Naive B cell (primary cell): ENCODE measurements at regions not wholly inside any gene's neighbourhood (a gene's known extent, or its start where the extent isn't known, plus 50 kb on each side); places are given as distances from the start of the nearest gene placed in this dataset.
A peak's percentile ranks its signal among the peaks of the same experiment; 100 is the strongest.

Source experiments
- ATAC-seq, 2 donors: fragments of 150-1000 bp; cut with Tn5 transposase; 2 replicates each; pipeline ENCODE4 v1.10.0; 2021; ENCODE audit warnings: low read depth in 2 of 2, mild to moderate bottlenecking in 2 of 2, moderate library complexity in 2 of 2
- DNase-seq: peaks from one replicate; pipeline ENCODE4 v3.0.0; 2022
- H3K27ac Mint-ChIP-seq, 6 donors: one replicate each; pipeline ENCODE4 v1.8.0; 2020 to 2022; ENCODE audit warnings: mild to moderate bottlenecking in 6 of 6, mixed read lengths in 6 of 6, moderate library complexity in 5 of 6, inconsistent platforms in 2 of 6
- H3K27me3 Mint-ChIP-seq, 3 donors: one replicate each; pipeline ENCODE4 v1.8.0; 2021 to 2022; ENCODE audit warnings: mixed read lengths in 3 of 3, mild to moderate bottlenecking in 1 of 3
- H3K36me3 Mint-ChIP-seq, 2 donors: one replicate each; pipeline ENCODE4 v1.8.0; 2020 to 2022; ENCODE audit warnings: mixed read lengths in 2 of 2, inconsistent platforms in 1 of 2, mild to moderate bottlenecking in 1 of 2
- H3K4me1 Mint-ChIP-seq, 3 donors: one replicate each; pipeline ENCODE4 v1.8.0; 2020 to 2022; ENCODE audit warnings: mixed read lengths in 3 of 3, inconsistent platforms in 1 of 3, mild to moderate bottlenecking in 1 of 3, moderate library complexity in 1 of 3
- H3K4me3 Mint-ChIP-seq, 8 donors: one replicate each; pipeline ENCODE4 v1.8.0; 2020 to 2022; ENCODE audit warnings: mild to moderate bottlenecking in 8 of 8, mixed read lengths in 8 of 8, moderate library complexity in 8 of 8, inconsistent platforms in 2 of 8
- H3K9me3 Mint-ChIP-seq, 7 donors: one replicate each; pipeline ENCODE4 v1.8.0; 2020 to 2022; ENCODE audit warnings: mixed read lengths in 7 of 7, mild to moderate bottlenecking in 5 of 7, inconsistent platforms in 2 of 7, moderate library complexity in 1 of 7

DNA sequence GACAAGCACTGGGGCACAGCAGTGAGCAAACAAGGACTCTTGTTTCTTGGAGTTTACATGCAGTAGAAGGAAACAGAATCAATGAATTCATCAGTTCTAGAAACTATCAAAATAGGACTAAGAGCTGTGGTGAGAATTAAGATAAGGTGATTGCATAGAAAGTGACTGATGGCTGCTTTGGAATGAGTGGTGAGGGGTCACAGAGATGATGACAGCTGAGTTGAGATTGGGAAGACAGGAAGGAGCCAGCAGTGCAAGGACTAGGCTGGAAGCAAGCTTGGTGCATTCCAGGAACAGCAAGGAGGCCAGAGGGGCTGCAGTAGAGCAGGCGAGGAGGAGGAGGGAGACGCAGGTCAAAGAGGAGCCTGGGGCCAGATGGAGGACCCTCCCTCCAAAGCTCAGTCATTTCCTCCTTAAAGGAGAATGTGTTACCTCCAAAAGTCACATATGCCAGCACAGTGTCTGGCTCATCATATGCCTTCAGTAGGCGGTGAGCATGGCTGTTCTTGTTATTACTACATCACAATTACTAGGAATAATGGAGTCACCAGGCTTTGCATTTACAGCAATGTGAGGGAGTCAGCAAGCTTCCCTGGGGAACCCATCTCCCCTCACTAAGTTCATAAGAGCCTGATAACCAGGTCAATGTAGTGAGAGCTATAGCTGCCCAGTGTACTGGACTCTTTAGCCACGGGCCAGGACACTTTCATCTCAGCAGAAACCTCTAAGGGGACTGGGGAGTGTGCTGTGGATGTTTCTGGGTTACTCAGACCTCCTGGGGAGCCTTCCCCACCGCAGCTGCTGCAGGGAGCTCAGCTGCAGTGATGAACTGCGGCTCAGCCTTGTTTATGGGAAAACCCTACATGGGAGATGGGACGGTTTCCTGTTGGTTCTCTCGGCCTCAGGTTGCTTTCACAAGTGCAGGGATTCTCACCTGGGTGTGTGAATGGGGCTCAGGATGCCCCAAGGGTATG lies 157.2 kb downstream of the SEC14L1 start:
- peaks cover 0 to 9% (median 0%) of the 10 kb centered on the region in 3 donors for H3K4me1 Mint-ChIP-seq
- H3K27ac Mint-ChIP-seq = no peak overlapping the region

GRCh38 chr17:77298811-77299210 lies 158.0 kb downstream of the SEC14L1 start:
- DNase-seq = no peak
- no peak for ATAC-seq
- H3K27ac Mint-ChIP-seq = no peak overlapping the region
- peaks cover 0 to 9% (median 1%) of the 10 kb centered on the region in 3 donors for H3K4me1 Mint-ChIP-seq
- no peak overlapping the region for H3K4me3 Mint-ChIP-seq
- H3K36me3 Mint-ChIP-seq = no peaks in the 10 kb centered on the region
- peaks cover 0 to 12% (median 5%) of the 10 kb centered on the region in 7 donors for H3K9me3 Mint-ChIP-seq
- peaks cover 0 to 4% (median 0%) of the 10 kb centered on the region in 3 donors for H3K27me3 Mint-ChIP-seq

More for the DNA sequence above, 157.2 kb downstream of the SEC14L1 start:
- H3K4me3 Mint-ChIP-seq = no peak overlapping the region
- no peak for DNase-seq
- H3K9me3 Mint-ChIP-seq = peaks cover 0 to 12% (median 5%) of the 10 kb centered on the region in 7 donors
- peaks cover 0 to 4% (median 0%) of the 10 kb centered on the region in 3 donors for H3K27me3 Mint-ChIP-seq
- no peaks in the 10 kb centered on the region for H3K36me3 Mint-ChIP-seq
- no peak for ATAC-seq

DNA sequence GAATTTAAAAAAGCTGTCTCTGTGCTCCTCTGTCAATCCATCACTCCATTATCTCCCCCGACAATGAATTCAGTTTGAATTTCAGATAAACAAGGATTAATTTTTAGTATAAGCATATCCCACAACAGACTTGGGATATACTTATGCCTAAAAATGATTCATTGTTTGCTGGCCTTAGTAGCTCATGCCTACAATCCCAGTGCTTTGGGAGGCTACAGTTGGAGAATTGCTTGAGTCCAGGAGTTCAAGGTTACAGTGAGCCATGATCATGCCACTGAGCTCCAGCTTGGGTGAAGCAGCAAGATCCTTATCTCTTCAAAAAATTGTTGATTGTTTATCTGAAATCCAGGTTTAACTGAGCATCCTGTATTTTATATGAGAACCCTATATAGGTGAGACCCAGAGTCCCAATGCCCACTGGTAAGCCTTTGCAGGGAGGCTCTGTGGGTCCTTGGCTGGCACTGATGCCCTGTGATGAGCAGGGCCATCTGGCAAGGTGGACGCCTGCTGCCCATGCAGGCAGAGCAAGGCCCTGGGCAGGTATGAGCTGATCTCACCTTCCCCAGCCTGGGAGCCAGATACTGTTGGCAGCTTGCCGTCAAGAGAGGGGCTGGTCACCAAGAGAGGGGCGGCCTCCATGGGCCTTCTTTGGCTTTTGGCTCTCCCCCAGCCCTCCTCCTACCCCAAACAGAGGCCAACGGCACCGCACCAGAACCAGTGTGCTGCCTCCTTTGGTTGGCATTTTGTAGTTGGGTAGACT lies 158.7 kb downstream of the SEC14L1 start:
- DNase-seq = no peak
- Mint-ChIP-seq H3K4me3 (no peak overlapping the region), H3K9me3 (peaks cover 0 to 12% (median 5%) of the 10 kb centered on the region in 7 donors), H3K27me3 (peaks cover 0 to 4% (median 0%) of the 10 kb centered on the region in 3 donors), H3K4me1 (peaks cover 0 to 9% (median 2%) of the 10 kb centered on the region in 3 donors), H3K36me3 (no peaks in the 10 kb centered on the region), H3K27ac (no peak overlapping the region)
- no peak for ATAC-seq

DNA sequence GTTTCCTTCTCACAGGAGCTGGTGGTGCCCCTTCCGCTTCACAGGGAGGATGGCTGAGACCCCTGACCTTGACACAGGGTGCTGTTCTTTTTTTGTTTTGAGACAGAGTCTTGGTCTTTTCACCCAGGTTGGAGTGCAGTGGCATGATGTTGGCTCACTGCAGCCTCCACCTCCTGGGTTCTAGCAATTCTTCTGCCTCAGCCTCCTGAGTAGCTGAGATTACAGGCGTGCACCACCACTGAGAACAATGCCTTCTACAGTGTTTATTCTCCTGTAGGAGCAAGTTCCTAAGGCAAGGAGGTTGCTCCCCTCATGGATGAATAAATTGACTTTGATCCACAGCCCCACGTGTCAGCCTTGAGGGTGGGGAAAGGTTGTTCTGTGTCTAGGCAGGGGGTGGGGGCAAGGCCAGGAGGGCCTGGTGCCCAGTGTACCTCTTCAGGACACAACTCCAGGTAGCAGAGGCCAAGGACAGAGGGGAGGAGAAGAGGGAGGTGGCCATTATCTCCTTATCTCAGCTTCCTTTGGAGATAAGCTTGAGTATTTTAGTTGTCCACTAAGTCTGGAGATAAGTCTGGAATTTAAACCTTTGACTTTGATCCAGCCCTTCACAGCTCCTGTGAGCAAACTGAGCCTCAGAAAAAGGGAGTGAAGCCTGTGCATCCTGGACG lies 159.4 kb downstream of the SEC14L1 start:
- Mint-ChIP-seq H3K9me3 (peaks cover 0 to 12% (median 5%) of the 10 kb centered on the region in 7 donors), H3K27me3 (peaks cover 0 to 4% (median 0%) of the 10 kb centered on the region in 3 donors), H3K4me3 (no peak overlapping the region), H3K36me3 (no peaks in the 10 kb centered on the region), H3K27ac (no peak overlapping the region), H3K4me1 (peaks cover 5 to 12% (median 6%) of the 10 kb centered on the region in 3 donors)
- no peak for ATAC-seq
- no peak for DNase-seq

- no peaks in the 10 kb centered on the region for H3K36me3 Mint-ChIP-seq
These were observed 161.0 kb downstream of the SEC14L1 start for GRCh38 chr17:77301694-77302266.

DNA sequence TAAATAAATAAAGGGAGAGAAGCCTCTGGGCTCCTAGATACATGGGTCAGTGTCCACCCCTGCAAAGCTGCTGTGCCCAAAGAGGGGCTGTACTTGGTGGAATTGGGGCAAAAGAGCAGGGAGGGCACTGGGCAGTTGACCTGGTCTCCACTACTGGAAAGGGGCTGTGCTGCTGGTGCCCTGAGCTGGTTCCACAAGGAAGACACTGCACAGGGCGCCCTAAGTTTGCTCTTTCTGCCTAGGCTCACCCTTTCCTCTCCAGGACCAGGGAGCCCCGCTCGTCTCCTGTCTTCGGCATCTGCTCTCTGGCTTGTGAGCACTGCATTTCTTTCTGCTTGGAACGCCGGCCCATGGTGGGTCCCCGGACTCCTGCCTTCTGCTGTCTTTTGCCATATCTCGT lies 161.9 kb downstream of the SEC14L1 start:
- H3K4me3 Mint-ChIP-seq = no peak overlapping the region
- no peak for DNase-seq
- H3K36me3 Mint-ChIP-seq = no peaks in the 10 kb centered on the region
- H3K4me1 Mint-ChIP-seq = peaks cover 9 to 16% (median 13%) of the 10 kb centered on the region in 3 donors
- H3K9me3 Mint-ChIP-seq = peaks cover 0 to 12% (median 5%) of the 10 kb centered on the region in 7 donors
- peaks cover 0 to 9% (median 2%) of the 10 kb centered on the region in 3 donors for H3K27me3 Mint-ChIP-seq
- H3K27ac Mint-ChIP-seq = no peak overlapping the region
- no peak for ATAC-seq

More at GRCh38 chr17:77301694-77302266, 161.0 kb downstream of the SEC14L1 start:
- no peak for DNase-seq
- Mint-ChIP-seq H3K4me3 (peak overlapping the region in 1 of 8 donors; percentile 12), H3K9me3 (peaks cover 0 to 12% (median 5%) of the 10 kb centered on the region in 7 donors), H3K4me1 (peaks cover 12 to 16% (median 13%) of the 10 kb centered on the region in 3 donors), H3K27ac (no peak overlapping the region), H3K27me3 (peaks cover 0 to 4% (median 4%) of the 10 kb centered on the region in 3 donors)
- no peak for ATAC-seq

DNA sequence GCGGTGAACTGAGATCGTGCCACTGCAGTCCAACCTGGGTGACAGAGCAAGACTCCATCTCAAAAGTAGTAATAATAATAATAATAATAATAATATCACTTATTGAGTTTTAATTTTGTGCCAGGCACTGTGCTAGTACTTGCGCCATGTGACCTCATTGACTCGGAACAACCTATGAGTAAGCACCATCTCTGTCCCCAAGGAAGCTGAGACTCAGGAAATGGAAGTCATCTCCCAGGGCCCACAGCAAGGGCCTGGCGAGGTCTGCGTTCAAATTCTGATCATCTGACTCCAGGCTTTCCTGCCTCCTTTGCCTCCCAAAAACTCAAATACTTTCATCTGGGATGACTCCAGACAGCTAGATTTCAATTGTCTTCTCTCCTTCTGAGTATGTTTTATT lies 162.9 kb downstream of the SEC14L1 start:
- H3K4me1 Mint-ChIP-seq = peaks cover 9 to 16% (median 13%) of the 10 kb centered on the region in 3 donors
- DNase-seq (no peak), ATAC-seq (no peak)
- peaks cover 0 to 7% (median 3%) of the 10 kb centered on the region in 7 donors for H3K9me3 Mint-ChIP-seq
- no peak overlapping the region for H3K4me3 Mint-ChIP-seq
- H3K27ac Mint-ChIP-seq = peak overlapping the region in 1 of 6 donors; percentile 58
- no peaks in the 10 kb centered on the region for H3K36me3 Mint-ChIP-seq
- H3K27me3 Mint-ChIP-seq = peaks cover 0 to 9% (median 0%) of the 10 kb centered on the region in 3 donors

DNA sequence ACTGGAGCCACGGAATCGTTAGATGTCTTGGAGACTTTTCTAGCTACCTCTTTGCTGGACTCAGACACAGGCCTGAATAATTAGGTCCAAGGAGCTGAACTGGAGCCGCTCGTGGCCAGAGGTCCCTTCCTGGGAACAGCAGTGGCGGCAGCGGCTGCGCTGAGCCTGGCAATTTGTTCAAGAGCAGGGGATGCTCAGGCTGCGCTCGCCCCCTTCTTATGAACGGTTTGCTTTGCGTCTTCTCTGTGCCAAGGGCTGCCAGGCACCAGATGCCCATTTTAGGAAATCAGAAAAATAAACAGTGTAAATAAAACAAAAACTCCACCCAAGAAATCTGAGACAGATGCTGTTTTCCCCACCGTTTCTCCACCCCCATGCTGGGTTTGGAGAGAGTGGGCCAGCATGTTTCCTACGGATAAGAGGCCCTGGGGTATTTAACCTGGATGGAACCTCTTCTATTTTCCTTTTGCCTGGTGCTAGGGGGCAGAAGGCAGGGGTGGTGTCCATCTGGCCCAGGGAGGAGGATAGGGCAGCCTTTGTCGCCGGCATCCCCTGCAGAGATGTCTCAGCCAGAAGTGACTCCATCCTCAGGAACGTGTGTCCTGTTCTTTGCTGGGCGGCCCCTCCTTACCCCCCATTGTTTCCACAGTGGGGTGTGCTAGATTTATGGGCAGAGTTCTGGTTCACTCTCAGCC lies 163.4 kb downstream of the SEC14L1 start:
- ATAC-seq (no peak), DNase-seq (no peak)
- Mint-ChIP-seq H3K4me3 (no peak overlapping the region), H3K27ac (peak overlapping the region in 1 of 6 donors; percentile 58), H3K36me3 (no peaks in the 10 kb centered on the region), H3K9me3 (peaks cover 0 to 3% (median under 1%) of the 10 kb centered on the region in 7 donors), H3K27me3 (peaks cover 0 to 11% (median 0%) of the 10 kb centered on the region in 3 donors), H3K4me1 (peaks cover 10 to 17% (median 13%) of the 10 kb centered on the region in 3 donors)

- Mint-ChIP-seq H3K27me3 (peaks cover 0 to 15% (median 0%) of the 10 kb centered on the region in 3 donors), H3K4me3 (peak overlapping the region in 1 of 8 donors; percentile 33), H3K9me3 (no peaks in the 10 kb centered on the region), H3K36me3 (no peaks in the 10 kb centered on the region), H3K4me1 (peaks cover 12 to 20% (median 13%) of the 10 kb centered on the region in 3 donors), H3K27ac (peak overlapping the region in 3 of 6 donors; percentile 47 to 74 (median 74))
- DNase-seq (no peak), ATAC-seq (peak; percentile 74 to 78)
These were observed 164.1 kb downstream of the SEC14L1 start for GRCh38 chr17:77304746-77305473.

DNA sequence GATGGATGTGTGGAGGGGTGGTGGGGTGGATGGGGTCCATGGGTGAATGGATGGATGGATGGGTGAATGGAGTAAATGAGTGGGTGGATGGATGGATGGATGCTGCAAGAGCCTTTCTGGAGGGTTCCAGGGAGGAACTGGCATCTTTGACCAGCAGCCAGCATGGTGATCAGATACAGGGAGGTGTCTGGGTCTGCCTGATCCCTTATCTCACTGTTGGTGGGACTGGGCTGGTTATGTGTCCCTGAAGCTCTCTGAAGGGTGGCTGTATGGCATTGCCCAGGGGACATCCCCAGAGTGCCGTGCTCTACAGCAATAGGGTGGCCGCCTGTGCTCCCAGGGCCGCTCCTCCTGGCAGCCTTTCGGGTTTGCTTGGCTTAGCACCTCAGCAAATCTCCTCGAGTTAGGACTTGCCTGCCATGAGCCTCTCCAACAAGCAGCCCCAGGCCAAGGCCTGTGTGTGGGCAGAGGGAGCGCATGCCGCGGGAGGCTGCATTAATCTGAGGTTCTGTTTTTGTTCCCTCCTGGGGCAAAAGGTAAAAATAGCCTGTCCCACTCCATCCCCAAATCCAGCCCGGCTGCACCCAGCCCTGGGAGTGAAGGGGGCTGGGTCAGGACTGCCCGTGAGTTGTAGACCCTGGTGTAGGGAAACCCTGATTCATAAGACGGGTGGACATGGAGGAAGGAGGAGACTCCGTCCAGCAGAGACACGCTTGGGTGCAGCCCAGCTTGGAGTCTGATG lies 165.4 kb downstream of the SEC14L1 start:
- no peak for ATAC-seq
- Mint-ChIP-seq H3K27ac (peak overlapping the region in 2 of 6 donors; percentile 26 to 87), H3K9me3 (no peaks in the 10 kb centered on the region), H3K27me3 (peaks cover 0 to 22% (median 0%) of the 10 kb centered on the region in 3 donors), H3K36me3 (no peaks in the 10 kb centered on the region), H3K4me3 (peak overlapping the region in 1 of 8 donors; percentile 25), H3K4me1 (peaks cover 19 to 28% (median 21%) of the 10 kb centered on the region in 3 donors)
- no peak for DNase-seq
